B cell (primary cell): ENCODE measurements at regions not wholly inside any gene's neighbourhood (a gene's known extent, or its start where the extent isn't known, plus 50 kb on each side); places are given as distances from the start of the nearest gene placed in this dataset.

Source experiments
- CTCF ChIP-seq: fragments of 200-600 bp; IDR thresholded peaks from one replicate; pipeline ENCODE4 v1.8.0; 2022; ENCODE audit warnings: antibody characterized with exemption, mild to moderate bottlenecking
- EZH2 ChIP-seq: IDR thresholded peaks from 2 replicates; pipeline ENCODE4 v1.6.1; 2012; ENCODE audit warnings: borderline replicate concordance, low read depth, mild to moderate bottlenecking, moderate library complexity, low read length; ENCODE audit not compliant: insufficient read depth, poor library complexity, severe bottlenecking

DNA sequence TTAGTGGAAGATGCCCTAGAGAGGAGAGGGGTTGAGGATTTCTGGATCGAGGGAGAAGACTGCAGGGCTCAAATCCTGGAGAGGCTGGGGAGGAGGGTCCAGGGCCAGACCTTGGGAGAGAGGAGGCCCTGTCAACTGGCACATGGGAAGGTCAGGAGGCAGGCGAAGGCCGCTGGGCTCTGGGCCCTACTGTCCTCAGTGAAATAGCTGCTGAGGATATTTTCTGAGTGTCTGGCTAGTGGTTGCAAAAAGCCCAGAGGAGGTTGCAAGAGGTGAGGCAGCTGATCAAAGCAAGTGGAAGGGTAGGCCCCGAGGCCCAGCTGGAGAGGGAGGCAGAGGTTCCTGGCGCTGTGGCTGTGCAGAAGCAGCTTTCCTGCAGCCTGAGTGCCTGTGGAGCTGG, 103.4 kb upstream of the MLN start:
- TF ChIP-seq CTCF (no peak), EZH2 (no peak)
